ENCODE measurements at regions not wholly inside any gene's neighbourhood (a gene's known extent, or its start where the extent isn't known, plus 50 kb on each side); places are given as distances from the start of the nearest gene placed in this dataset.
A peak's percentile ranks its signal among the peaks of the same experiment; 100 is the strongest.

- TF ChIP-seq, protein P1, sequence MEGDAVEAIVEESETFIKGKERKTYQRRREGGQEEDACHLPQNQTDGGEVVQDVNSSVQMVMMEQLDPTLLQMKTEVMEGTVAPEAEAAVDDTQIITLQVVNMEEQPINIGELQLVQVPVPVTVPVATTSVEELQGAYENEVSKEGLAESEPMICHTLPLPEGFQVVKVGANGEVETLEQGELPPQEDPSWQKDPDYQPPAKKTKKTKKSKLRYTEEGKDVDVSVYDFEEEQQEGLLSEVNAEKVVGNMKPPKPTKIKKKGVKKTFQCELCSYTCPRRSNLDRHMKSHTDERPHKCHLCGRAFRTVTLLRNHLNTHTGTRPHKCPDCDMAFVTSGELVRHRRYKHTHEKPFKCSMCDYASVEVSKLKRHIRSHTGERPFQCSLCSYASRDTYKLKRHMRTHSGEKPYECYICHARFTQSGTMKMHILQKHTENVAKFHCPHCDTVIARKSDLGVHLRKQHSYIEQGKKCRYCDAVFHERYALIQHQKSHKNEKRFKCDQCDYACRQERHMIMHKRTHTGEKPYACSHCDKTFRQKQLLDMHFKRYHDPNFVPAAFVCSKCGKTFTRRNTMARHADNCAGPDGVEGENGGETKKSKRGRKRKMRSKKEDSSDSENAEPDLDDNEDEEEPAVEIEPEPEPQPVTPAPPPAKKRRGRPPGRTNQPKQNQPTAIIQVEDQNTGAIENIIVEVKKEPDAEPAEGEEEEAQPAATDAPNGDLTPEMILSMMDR (IDR thresholded peaks at IDR 0.05; ENCODE audit: insufficient read depth, low read length, poor library complexity, severe bottlenecking): no peak
- DNase-seq (ENCODE audit: low read depth): no peak
- Histone ChIP-seq H3K36me3 (ENCODE audit: control insufficient read depth, insufficient read depth, low read length) (no peaks in the 10 kb centered on the region), H3K4me3 (ENCODE audit: low read depth, low read length) (no peak overlapping the region), H3K27me3 (ENCODE audit: control insufficient read depth, insufficient read depth, low read length) (peaks cover 2% of the 10 kb centered on the region)
Observed at GRCh38 chr5:171600741-171601265, 181.4 kb downstream of the FGF18 start.

DNA sequence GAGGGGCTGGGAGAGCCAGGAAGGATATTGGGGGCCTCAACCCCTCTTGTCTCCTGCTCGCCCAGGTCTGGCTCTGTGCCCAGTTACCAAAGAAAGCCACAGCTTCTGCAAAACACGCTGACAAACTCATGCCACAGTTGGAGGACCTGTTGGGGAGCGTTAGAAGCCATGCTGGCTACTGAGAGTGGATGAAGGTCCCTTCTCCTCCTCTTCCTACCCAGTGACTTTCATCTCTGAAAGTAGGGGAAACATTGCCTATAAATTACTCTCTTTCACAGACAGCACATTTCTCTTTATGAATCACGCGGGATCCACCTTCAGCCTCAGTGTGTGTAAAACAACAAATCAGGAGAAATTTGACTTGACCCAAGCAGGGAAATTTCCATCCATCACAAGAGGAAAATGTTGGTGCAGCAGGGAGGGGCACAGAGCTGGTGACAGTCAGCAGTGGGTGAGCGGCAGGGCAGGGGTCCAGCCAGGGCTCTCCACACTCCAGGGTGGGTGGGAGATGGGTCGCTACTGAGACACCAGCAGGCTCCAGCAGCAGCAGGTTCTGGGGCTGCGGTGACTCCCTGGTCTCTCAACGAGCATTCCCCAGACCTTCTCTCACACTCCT is 181.9 kb downstream of the FGF18 start:
- peaks cover 2% of the 10 kb centered on the region for H3K27me3 ChIP-seq (ENCODE audit: control insufficient read depth, insufficient read depth, low read length)
- H3K4me3 ChIP-seq (ENCODE audit: low read depth, low read length): no peak overlapping the region
- TF ChIP-seq, protein P1 (IDR thresholded peaks at IDR 0.05; ENCODE audit: insufficient read depth, low read length, poor library complexity, severe bottlenecking): no peak
- no peak for DNase-seq (ENCODE audit: low read depth)
- no peaks in the 10 kb centered on the region for H3K36me3 ChIP-seq (ENCODE audit: control insufficient read depth, insufficient read depth, low read length)

GRCh38 chr5:171603591-171603990 is 182.0 kb upstream of the SMIM23 start:
- peaks cover 2% of the 10 kb centered on the region for H3K27me3 ChIP-seq (ENCODE audit: control insufficient read depth, insufficient read depth, low read length)
- no peaks in the 10 kb centered on the region for H3K36me3 ChIP-seq (ENCODE audit: control insufficient read depth, insufficient read depth, low read length)
- H3K4me3 ChIP-seq (ENCODE audit: low read depth, low read length): no peak overlapping the region
- no peak for DNase-seq (ENCODE audit: low read depth)
- TF ChIP-seq, protein P1 (IDR thresholded peaks at IDR 0.05; ENCODE audit: insufficient read depth, low read length, poor library complexity, severe bottlenecking): no peak

- TF ChIP-seq, protein P1 (IDR thresholded peaks at IDR 0.05; ENCODE audit: insufficient read depth, low read length, poor library complexity, severe bottlenecking): no peak
- H3K4me3 ChIP-seq (ENCODE audit: low read depth, low read length): no peak overlapping the region
- H3K36me3 ChIP-seq (ENCODE audit: control insufficient read depth, insufficient read depth, low read length): no peaks in the 10 kb centered on the region
- peaks cover 4% of the 10 kb centered on the region for H3K27me3 ChIP-seq (ENCODE audit: control insufficient read depth, insufficient read depth, low read length)
- no peak for DNase-seq (ENCODE audit: low read depth)
Observed at GRCh38 chr5:171604195-171604594, 181.4 kb upstream of the SMIM23 start.

DNA sequence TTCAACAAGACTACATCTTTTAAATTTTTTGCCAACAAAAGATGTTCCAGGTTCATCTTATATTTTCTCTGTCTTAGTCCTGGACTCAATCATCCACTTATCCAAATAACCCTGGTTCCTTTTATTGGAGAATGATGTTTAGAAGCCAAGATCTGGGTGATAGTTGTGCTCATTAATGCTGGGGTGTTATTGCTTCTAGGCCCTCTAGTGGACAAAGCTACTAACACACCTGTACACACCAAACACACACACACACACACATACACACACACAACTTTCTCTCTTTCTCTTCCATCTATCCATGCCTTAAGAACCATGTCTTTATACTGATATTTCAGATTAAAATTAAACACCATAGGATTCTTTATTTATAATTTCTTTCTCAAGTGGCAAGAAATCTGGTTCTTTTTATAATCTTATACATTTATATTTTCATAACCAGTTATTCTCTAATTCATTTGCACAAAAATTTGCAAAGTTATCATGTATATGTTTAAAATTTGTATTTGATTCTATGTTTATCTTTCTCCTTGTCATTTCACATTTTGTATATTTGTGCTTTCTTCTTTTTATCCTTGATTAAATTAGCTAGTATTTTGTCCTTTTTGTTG is 179.1 kb upstream of the SMIM23 start:
- peaks cover 5% of the 10 kb centered on the region for H3K27me3 ChIP-seq (ENCODE audit: control insufficient read depth, insufficient read depth, low read length)
- H3K36me3 ChIP-seq (ENCODE audit: control insufficient read depth, insufficient read depth, low read length): no peaks in the 10 kb centered on the region
- TF ChIP-seq, protein P1 (IDR thresholded peaks at IDR 0.05; ENCODE audit: insufficient read depth, low read length, poor library complexity, severe bottlenecking): peak; percentile 40
- H3K4me3 ChIP-seq (ENCODE audit: low read depth, low read length): no peak overlapping the region
- no peak for DNase-seq (ENCODE audit: low read depth)
